B cell (primary cell): ENCODE measurements at regions not wholly inside any gene's neighbourhood (a gene's known extent, or its start where the extent isn't known, plus 50 kb on each side); places are given as distances from the start of the nearest gene placed in this dataset.

Experiments
- ATAC-seq: fragments of 200-7000 bp; cut with Tn5 transposase; one replicate; pipeline ENCODE4 v1.10.0; 2021; ENCODE audit warnings: low read depth, mild to moderate bottlenecking, moderate number of reproducible peaks, moderate library complexity
- CTCF ChIA-PET: fragments of 350-600 bp; sonication (Branson Sonifier 250); formaldehyde crosslinking; loops from one replicate; lab custom pipeline; 2021; ENCODE audit warnings: antibody characterized with exemption, inconsistent platforms; lab: Charles Lee
- POLR2A ChIA-PET: fragments of 350-600 bp; sonication (Branson Sonifier 250); formaldehyde crosslinking; loops from one replicate; lab custom pipeline; 2021; ENCODE audit warnings: antibody characterized with exemption; lab: Charles Lee
- DNase-seq: peaks from one replicate; pipeline ENCODE4 v3.0.0; 2013
- H2AFZ ChIP-seq: 2 replicates; pipeline ENCODE4 v1.6.1; 2012; ENCODE audit warnings: mild to moderate bottlenecking, low read depth, low read length; ENCODE audit not compliant: insufficient read depth, poor library complexity, severe bottlenecking
- H3K27ac ChIP-seq, 2 donors: 1 replicate in 1 of 2; 2 replicates in 1 of 2; pipeline ENCODE4 v1.5.1; 2012 to 2013; ENCODE audit warnings: low read length in 2 of 2, mild to moderate bottlenecking in 2 of 2, moderate library complexity in 1 of 2
- H3K27me3 ChIP-seq, 4 experiments: fragments of 200-600 bp in 1 of 4; sonication (generic) in 1 of 4; replicated peaks in 1 of 4; 1 replicate in 2 of 4; 2 replicates in 2 of 4; pipeline versions ENCODE4 v1.6.1 to v1.7.0; 2013 to 2016; ENCODE audit warnings: low read length in 3 of 4, mild to moderate bottlenecking in 2 of 4, mixed read lengths in 1 of 4, moderate library complexity in 1 of 4; ENCODE audit not compliant: insufficient read depth in 4 of 4, control insufficient read depth in 3 of 4; ENCODE audit errors: control extremely low read depth in 1 of 4
- H3K36me3 ChIP-seq, 2 experiments: replicated peaks in 1 of 2; 1 replicate in 1 of 2; 2 replicates in 1 of 2; pipeline versions ENCODE4 v1.6.1 to v1.7.1; 2013; ENCODE audit warnings: low read length in 1 of 2; ENCODE audit not compliant: insufficient read depth in 2 of 2, control insufficient read depth in 1 of 2; ENCODE audit errors: control extremely low read depth in 1 of 2, extremely low read depth in 1 of 2
- H3K4me1 ChIP-seq, 2 donors: fragments of 200-600 bp in 1 of 2; sonication (generic) in 1 of 2; 1 replicate in 1 of 2; 2 replicates in 1 of 2; pipeline versions ENCODE4 v1.5.1 to v1.6.1; 2013 to 2017; ENCODE audit warnings: low read length in 2 of 2; ENCODE audit not compliant: control insufficient read depth in 2 of 2, insufficient read depth in 2 of 2
- H3K4me2 ChIP-seq: replicated peaks from 2 replicates; pipeline ENCODE3; 2012; ENCODE audit warnings: mild to moderate bottlenecking, low read depth, low read length; ENCODE audit not compliant: poor library complexity, severe bottlenecking
- H3K4me3 ChIP-seq, 5 experiments: fragments of 200-600 bp in 1 of 5; sonication (generic) in 1 of 5; 1 replicate in 3 of 5; 2 replicates in 2 of 5; pipeline versions ENCODE4 v1.5.1 to v1.7.0; 2011 to 2016; ENCODE audit warnings: low read length in 4 of 5, mild to moderate bottlenecking in 4 of 5, low read depth in 2 of 5, control low read depth in 1 of 5, moderate library complexity in 1 of 5; ENCODE audit not compliant: insufficient read depth in 1 of 5; ENCODE audit errors: control extremely low read depth in 1 of 5, extremely low read depth in 1 of 5
- H3K79me2 ChIP-seq: fragments of 200-600 bp; sonication (generic); one replicate; pipeline ENCODE4 v1.6.0; 2016; ENCODE audit warnings: low read length; ENCODE audit not compliant: control insufficient read depth, insufficient read depth
- H3K9ac ChIP-seq: fragments of 200-600 bp; sonication (generic); 2 replicates; pipeline ENCODE4 v1.6.1; 2017; ENCODE audit warnings: mild to moderate bottlenecking, low read length, moderate library complexity
- H3K9me3 ChIP-seq, 3 donors: one replicate each; pipeline versions ENCODE4 v1.6.1 to v1.7.1; 2013; ENCODE audit warnings: low read length in 2 of 3; ENCODE audit not compliant: control insufficient read depth in 2 of 3, insufficient read depth in 1 of 3; ENCODE audit errors: control extremely low read depth in 1 of 3
- H4K20me1 ChIP-seq: 2 replicates; pipeline ENCODE4 v1.6.0; 2012; ENCODE audit warnings: mild to moderate bottlenecking, low read length; ENCODE audit not compliant: insufficient read depth, control insufficient read depth, poor library complexity, severe bottlenecking
- H3K27ac Mint-ChIP-seq: one replicate; pipeline ENCODE4 v1.8.0; 2021; ENCODE audit warnings: mixed read lengths
- H3K27me3 Mint-ChIP-seq: one replicate; pipeline ENCODE4 v1.8.0; 2021; ENCODE audit warnings: mixed read lengths
- H3K4me1 Mint-ChIP-seq: one replicate; pipeline ENCODE4 v1.8.0; 2021; ENCODE audit warnings: mixed read lengths
- H3K4me3 Mint-ChIP-seq: one replicate; pipeline ENCODE4 v1.8.0; 2021; ENCODE audit warnings: mixed read lengths
- H3K9me3 Mint-ChIP-seq: one replicate; pipeline ENCODE4 v1.8.0; 2022; ENCODE audit warnings: mixed read lengths; ENCODE audit not compliant: insufficient read depth
- EZH2 ChIP-seq: IDR thresholded peaks from 2 replicates; pipeline ENCODE4 v1.6.1; 2012; ENCODE audit warnings: borderline replicate concordance, low read depth, mild to moderate bottlenecking, moderate library complexity, low read length; ENCODE audit not compliant: insufficient read depth, poor library complexity, severe bottlenecking
- WGBS: methylation state at CpG from one replicate; pipeline ENCODE4 v1.1.5; 2013; ENCODE audit warnings: missing lambda C conversion rate; ENCODE audit not compliant: insufficient coverage; 5-methylcytosine and 5-hydroxymethylcytosine counted together
- intact Hi-C: fragments of 100-400 bp; cut with micrococcal nuclease; formaldehyde crosslinking; loops from one replicate; pipeline ENCODE4 v1.10.0; 2022
- TF ChIP-seq, protein P1 (sequence below): fragments of 200-600 bp; IDR thresholded peaks from one replicate; pipeline ENCODE4 v1.8.0; 2022; ENCODE audit warnings: antibody characterized with exemption, mild to moderate bottlenecking

DNA sequence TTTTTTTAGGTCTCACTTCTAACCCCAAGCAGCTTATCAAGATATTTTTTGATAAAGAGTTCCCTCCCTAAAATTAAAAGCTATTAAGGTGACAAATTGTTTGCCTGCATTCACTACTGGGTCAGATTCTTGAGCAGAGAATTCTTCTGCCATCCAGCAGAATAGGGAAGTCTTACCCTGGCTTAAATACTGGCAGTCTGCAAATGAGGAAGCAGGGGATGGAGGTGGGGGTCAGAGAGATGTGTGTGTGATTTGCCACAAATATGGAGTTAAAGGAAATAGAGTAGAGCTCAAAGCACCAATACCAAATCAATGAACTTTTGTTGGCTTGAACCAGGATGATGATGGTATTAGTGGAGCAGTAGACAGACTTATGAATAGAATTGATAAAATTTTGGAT lies 122.2 kb downstream of the ANXA5 start:
- H3K4me3 Mint-ChIP-seq: no peak overlapping the region
- ATAC-seq (no peak), DNase-seq (no peak)
- no peaks in the 10 kb centered on the region for H3K4me1 ChIP-seq
- H3K4me3 ChIP-seq: no peak overlapping the region
- no peak overlapping the region for H2AFZ ChIP-seq
- H3K27me3 ChIP-seq: peaks cover 0 to 3% (median 0%) of the 10 kb centered on the region in 4 experiments
- H3K9me3 Mint-ChIP-seq: peaks cover 2% of the 10 kb centered on the region
- H3K36me3 ChIP-seq: no peaks in the 10 kb centered on the region
- intact Hi-C loops: no loop called here
- no peaks in the 10 kb centered on the region for H3K79me2 ChIP-seq
- H3K27me3 Mint-ChIP-seq: no peaks in the 10 kb centered on the region
- H3K9me3 ChIP-seq: no peaks in the 10 kb centered on the region
- H3K9ac ChIP-seq: no peak overlapping the region
- no peak overlapping the region for H3K4me2 ChIP-seq
- H3K27ac ChIP-seq: no peak overlapping the region
- ChIA-PET POLR2A (no interaction called here), CTCF (no interaction called here)
- H4K20me1 ChIP-seq: no peaks in the 10 kb centered on the region
- H3K4me1 Mint-ChIP-seq: no peaks in the 10 kb centered on the region
- TF ChIP-seq EZH2: no peak
- TF ChIP-seq, protein P1, sequence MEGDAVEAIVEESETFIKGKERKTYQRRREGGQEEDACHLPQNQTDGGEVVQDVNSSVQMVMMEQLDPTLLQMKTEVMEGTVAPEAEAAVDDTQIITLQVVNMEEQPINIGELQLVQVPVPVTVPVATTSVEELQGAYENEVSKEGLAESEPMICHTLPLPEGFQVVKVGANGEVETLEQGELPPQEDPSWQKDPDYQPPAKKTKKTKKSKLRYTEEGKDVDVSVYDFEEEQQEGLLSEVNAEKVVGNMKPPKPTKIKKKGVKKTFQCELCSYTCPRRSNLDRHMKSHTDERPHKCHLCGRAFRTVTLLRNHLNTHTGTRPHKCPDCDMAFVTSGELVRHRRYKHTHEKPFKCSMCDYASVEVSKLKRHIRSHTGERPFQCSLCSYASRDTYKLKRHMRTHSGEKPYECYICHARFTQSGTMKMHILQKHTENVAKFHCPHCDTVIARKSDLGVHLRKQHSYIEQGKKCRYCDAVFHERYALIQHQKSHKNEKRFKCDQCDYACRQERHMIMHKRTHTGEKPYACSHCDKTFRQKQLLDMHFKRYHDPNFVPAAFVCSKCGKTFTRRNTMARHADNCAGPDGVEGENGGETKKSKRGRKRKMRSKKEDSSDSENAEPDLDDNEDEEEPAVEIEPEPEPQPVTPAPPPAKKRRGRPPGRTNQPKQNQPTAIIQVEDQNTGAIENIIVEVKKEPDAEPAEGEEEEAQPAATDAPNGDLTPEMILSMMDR: no peak
- H3K27ac Mint-ChIP-seq: no peak overlapping the region

DNA sequence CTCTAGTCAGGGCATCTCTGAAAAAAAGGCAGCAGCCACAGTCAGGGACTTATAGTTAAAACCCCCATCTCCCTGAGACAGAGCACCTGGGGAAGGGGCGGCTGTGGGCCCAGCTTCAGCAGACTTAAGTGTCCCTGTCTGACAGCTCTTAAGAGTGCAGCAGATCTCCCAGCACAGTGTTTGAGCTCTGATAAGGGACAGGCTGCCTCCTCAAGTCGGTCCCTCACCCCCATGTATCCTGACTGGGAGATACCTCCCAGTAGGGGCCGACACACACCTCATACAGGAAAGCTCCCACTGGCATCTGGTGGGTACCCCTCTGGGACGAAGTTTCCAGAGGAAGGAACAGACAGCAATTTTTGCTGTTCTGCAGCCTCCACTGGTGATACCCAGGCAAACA lies 129.0 kb downstream of the ANXA5 start:
- H3K9me3 Mint-ChIP-seq: peaks cover 2% of the 10 kb centered on the region
- ATAC-seq (no peak), DNase-seq (no peak)
- intact Hi-C loops: no loop called here
- no peak overlapping the region for H3K4me3 ChIP-seq
- no peaks in the 10 kb centered on the region for H3K4me1 Mint-ChIP-seq
- no peak overlapping the region for H2AFZ ChIP-seq
- no peak overlapping the region for H3K27ac Mint-ChIP-seq
- no peaks in the 10 kb centered on the region for H3K79me2 ChIP-seq
- no peaks in the 10 kb centered on the region for H3K4me1 ChIP-seq
- CTCF ChIA-PET: no interaction called here
- TF ChIP-seq, protein P1: no peak
- no peak for TF ChIP-seq EZH2
- no peaks in the 10 kb centered on the region for H3K27me3 Mint-ChIP-seq
- 88% methylated on average over 4 of the region's 4 CpGs for WGBS
- no peak overlapping the region for H3K9ac ChIP-seq
- H3K27ac ChIP-seq: no peak overlapping the region
- H3K4me3 Mint-ChIP-seq: no peak overlapping the region
- H3K9me3 ChIP-seq: peaks cover 0 to 8% (median 0%) of the 10 kb centered on the region in 3 donors
- H3K4me2 ChIP-seq: no peak overlapping the region
- POLR2A ChIA-PET: no interaction called here
- no peaks in the 10 kb centered on the region for H4K20me1 ChIP-seq
- no peaks in the 10 kb centered on the region for H3K36me3 ChIP-seq
- H3K27me3 ChIP-seq: no peaks in the 10 kb centered on the region
